ENCODE measurements at regions not wholly inside any gene's neighbourhood (a gene's known extent, or its start where the extent isn't known, plus 50 kb on each side); places are given as distances from the start of the nearest gene placed in this dataset.

DNA sequence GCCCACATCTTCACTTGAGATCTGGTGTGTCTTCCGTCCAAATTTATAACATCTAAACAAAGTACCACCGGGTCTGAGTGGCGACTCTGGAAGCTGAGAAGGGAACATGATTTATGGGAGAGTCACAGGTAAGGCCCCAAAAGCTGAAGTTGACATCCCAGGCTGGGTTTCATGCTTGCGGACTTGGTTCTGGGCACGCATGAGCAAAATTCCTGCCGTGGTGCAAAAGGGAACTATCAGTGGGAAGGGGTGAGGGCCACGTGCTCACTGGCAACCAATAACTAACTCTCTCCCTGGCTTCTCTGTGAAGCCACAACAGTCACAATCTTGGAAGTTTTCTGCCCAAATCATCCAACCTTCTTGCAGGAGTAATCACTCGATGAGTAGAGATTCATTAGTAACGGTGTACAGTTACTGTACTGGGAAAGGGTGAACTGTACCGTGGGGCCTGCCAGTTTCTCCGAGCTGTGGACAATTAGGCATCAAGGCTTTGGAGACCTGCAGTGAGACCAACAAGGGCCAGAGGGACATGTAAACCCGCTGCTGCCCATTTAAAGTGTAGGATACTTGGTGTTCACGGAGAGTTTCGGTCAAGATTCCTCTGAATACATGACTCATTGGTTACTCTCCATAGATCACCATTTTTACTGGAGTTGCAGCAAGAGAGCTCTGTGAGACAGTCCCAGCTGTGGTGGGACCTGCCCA lies 69.4 kb upstream of the ASB18 start:
- TF ChIP-seq, protein P1, sequence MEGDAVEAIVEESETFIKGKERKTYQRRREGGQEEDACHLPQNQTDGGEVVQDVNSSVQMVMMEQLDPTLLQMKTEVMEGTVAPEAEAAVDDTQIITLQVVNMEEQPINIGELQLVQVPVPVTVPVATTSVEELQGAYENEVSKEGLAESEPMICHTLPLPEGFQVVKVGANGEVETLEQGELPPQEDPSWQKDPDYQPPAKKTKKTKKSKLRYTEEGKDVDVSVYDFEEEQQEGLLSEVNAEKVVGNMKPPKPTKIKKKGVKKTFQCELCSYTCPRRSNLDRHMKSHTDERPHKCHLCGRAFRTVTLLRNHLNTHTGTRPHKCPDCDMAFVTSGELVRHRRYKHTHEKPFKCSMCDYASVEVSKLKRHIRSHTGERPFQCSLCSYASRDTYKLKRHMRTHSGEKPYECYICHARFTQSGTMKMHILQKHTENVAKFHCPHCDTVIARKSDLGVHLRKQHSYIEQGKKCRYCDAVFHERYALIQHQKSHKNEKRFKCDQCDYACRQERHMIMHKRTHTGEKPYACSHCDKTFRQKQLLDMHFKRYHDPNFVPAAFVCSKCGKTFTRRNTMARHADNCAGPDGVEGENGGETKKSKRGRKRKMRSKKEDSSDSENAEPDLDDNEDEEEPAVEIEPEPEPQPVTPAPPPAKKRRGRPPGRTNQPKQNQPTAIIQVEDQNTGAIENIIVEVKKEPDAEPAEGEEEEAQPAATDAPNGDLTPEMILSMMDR (IDR thresholded peaks at IDR 0.05): no peak
- no peak for TF ChIP-seq POLR2A (IDR thresholded peaks at IDR 0.05)

Measured in thyroid gland (tissue), 4 donors.